ENCODE measurements at regions not wholly inside any gene's neighbourhood (a gene's known extent, or its start where the extent isn't known, plus 50 kb on each side); places are given as distances from the start of the nearest gene placed in this dataset.

GRCh38 chr6:11434565-11435326 is 102.8 kb upstream of the TMEM170B start (continued):
- no peak for TF ChIP-seq PATZ1 (tag by site-specific recombination; IDR thresholded peaks at IDR 0.05)
- TF ChIP-seq ZNF792 (tag by site-specific recombination; IDR thresholded peaks at IDR 0.05) = 0 out of 2 replicates have a peak, but pooled peaks have one; percentile 44
- TF ChIP-seq TRIM28 (IDR thresholded peaks at IDR 0.05; ENCODE audit: borderline replicate concordance, low read length) = 0 out of 2 replicates have a peak, but pooled peaks have one; percentile 28
- no peak for TF ChIP-seq ZNF777 (tag by site-specific recombination; IDR thresholded peaks at IDR 0.05; ENCODE audit: borderline replicate concordance)
- no peak for TF ChIP-seq ZSCAN16 (tag by site-specific recombination; IDR thresholded peaks at IDR 0.05)
- TF ChIP-seq ZNF76 (tag by site-specific recombination; IDR thresholded peaks at IDR 0.05; ENCODE audit: borderline replicate concordance, low read depth) = no peak
- TF ChIP-seq KLF9 (tag by site-specific recombination; IDR thresholded peaks at IDR 0.05; ENCODE audit: low read depth) = no peak
- TF ChIP-seq ZNF707 (tag by site-specific recombination; IDR thresholded peaks at IDR 0.05) = no peak
- no peak for TF ChIP-seq BCL11B (tag by site-specific recombination; IDR thresholded peaks at IDR 0.05; ENCODE audit: low read depth)
- peak; percentile 72 for TF ChIP-seq PRDM1 (tag by site-specific recombination; IDR thresholded peaks at IDR 0.05)
- TF ChIP-seq ZNF112 (tag by site-specific recombination; IDR thresholded peaks at IDR 0.05) = no peak
- TF ChIP-seq ZNF223 (tag by site-specific recombination; IDR thresholded peaks at IDR 0.05) = no peak
- TF ChIP-seq PBX3 (CRISPR knock-in tag; IDR thresholded peaks at IDR 0.05) = no peak
- no peak for TF ChIP-seq AEBP2 (tag by site-specific recombination; IDR thresholded peaks at IDR 0.05; ENCODE audit: borderline replicate concordance)
- TF ChIP-seq, protein P1, sequence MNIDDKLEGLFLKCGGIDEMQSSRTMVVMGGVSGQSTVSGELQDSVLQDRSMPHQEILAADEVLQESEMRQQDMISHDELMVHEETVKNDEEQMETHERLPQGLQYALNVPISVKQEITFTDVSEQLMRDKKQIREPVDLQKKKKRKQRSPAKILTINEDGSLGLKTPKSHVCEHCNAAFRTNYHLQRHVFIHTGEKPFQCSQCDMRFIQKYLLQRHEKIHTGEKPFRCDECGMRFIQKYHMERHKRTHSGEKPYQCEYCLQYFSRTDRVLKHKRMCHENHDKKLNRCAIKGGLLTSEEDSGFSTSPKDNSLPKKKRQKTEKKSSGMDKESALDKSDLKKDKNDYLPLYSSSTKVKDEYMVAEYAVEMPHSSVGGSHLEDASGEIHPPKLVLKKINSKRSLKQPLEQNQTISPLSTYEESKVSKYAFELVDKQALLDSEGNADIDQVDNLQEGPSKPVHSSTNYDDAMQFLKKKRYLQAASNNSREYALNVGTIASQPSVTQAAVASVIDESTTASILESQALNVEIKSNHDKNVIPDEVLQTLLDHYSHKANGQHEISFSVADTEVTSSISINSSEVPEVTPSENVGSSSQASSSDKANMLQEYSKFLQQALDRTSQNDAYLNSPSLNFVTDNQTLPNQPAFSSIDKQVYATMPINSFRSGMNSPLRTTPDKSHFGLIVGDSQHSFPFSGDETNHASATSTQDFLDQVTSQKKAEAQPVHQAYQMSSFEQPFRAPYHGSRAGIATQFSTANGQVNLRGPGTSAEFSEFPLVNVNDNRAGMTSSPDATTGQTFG (tag by site-specific recombination; IDR thresholded peaks at IDR 0.05; ENCODE audit: borderline replicate concordance) = no peak
- TF ChIP-seq ZNF37A (tag by site-specific recombination; IDR thresholded peaks at IDR 0.05) = no peak
- TF ChIP-seq ZBTB49 (tag by site-specific recombination; IDR thresholded peaks at IDR 0.05; ENCODE audit: low read depth) = no peak
- TF ChIP-seq, protein P2, sequence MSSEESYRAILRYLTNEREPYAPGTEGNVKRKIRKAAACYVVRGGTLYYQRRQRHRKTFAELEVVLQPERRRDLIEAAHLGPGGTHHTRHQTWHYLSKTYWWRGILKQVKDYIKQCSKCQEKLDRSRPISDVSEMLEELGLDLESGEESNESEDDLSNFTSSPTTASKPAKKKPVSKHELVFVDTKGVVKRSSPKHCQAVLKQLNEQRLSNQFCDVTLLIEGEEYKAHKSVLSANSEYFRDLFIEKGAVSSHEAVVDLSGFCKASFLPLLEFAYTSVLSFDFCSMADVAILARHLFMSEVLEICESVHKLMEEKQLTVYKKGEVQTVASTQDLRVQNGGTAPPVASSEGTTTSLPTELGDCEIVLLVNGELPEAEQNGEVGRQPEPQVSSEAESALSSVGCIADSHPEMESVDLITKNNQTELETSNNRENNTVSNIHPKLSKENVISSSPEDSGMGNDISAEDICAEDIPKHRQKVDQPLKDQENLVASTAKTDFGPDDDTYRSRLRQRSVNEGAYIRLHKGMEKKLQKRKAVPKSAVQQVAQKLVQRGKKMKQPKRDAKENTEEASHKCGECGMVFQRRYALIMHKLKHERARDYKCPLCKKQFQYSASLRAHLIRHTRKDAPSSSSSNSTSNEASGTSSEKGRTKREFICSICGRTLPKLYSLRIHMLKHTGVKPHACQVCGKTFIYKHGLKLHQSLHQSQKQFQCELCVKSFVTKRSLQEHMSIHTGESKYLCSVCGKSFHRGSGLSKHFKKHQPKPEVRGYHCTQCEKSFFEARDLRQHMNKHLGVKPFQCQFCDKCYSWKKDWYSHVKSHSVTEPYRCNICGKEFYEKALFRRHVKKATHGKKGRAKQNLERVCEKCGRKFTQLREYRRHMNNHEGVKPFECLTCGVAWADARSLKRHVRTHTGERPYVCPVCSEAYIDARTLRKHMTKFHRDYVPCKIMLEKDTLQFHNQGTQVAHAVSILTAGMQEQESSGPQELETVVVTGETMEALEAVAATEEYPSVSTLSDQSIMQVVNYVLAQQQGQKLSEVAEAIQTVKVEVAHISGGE (tag by site-specific recombination; conservative IDR thresholded peaks at IDR 0.05; ENCODE audit: low read depth) = no peak
- no peak for TF ChIP-seq ZNF704 (tag by site-specific recombination; IDR thresholded peaks at IDR 0.05)
- TF ChIP-seq ZNF335 (tag by site-specific recombination; conservative IDR thresholded peaks at IDR 0.05) = peak; percentile 31; the same call in 1 of the 2 replicates
- TF ChIP-seq GLI2 (tag by site-specific recombination; IDR thresholded peaks at IDR 0.05; ENCODE audit: borderline replicate concordance, low read depth) = no peak
